ENCODE measurements at regions not wholly inside any gene's neighbourhood (a gene's known extent, or its start where the extent isn't known, plus 50 kb on each side); places are given as distances from the start of the nearest gene placed in this dataset.
"Not testable (repeated sequence)": the region's sequence is repeated elsewhere in the genome, so short reads cannot be mapped to it uniquely, and the experiment has no call there.

DNA sequence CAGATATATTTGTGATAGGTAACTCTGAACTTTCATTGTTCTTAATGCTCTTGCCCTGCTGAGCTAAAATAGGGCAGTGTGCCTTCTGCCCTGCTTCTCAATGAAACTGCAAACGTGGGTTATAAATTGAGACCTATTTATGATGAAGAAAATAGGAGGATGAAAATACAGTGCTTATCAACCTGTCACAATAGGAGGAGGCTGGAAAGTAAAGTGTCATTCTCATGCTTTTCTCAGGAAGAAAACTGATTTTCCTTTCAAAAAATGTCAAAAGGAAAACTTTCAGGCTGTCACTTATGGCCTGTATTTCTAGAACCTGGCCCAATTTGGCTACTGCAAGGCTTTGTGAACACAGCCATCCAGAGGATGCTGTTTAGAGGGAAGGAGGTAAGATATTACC lies 130.3 kb upstream of the TUSC1 start:
- Histone ChIP-seq H3K27me3 (ENCODE audit: control insufficient read depth, insufficient read depth, low read length) (no peaks in the 10 kb centered on the region), H3K9me3 (ENCODE audit: control insufficient read depth, insufficient read depth, low read depth, low read length) (no peaks in the 10 kb centered on the region), H3K36me3 (ENCODE audit: control insufficient read depth, insufficient read depth, low read length) (no peaks in the 10 kb centered on the region), H3K27ac (ENCODE audit: low read length) (no peak overlapping the region), H3K4me3 (ENCODE audit: low read depth in 2 of 2, low read length in 2 of 2) (no peak overlapping the region), H3K4me1 (ENCODE audit: control insufficient read depth, insufficient read depth, low read length) (no peaks in the 10 kb centered on the region)
- no TSS peak for BruUV-seq (replicated peaks)
- ChIA-PET CTCF (no interaction called here), POLR2A (no interaction called here)
- TF ChIP-seq SIN3A (IDR thresholded peaks at IDR 0.05; ENCODE audit: borderline replicate concordance, insufficient read depth, low read depth, low read length) (no peak), POLR2AphosphoS5 (IDR thresholded peaks at IDR 0.05; ENCODE audit: low read depth, low read length) (no peak), TCF7L2 (IDR thresholded peaks at IDR 0.05; ENCODE audit: low read depth, low read length) (no peak)
- TF ChIP-seq, protein P1, sequence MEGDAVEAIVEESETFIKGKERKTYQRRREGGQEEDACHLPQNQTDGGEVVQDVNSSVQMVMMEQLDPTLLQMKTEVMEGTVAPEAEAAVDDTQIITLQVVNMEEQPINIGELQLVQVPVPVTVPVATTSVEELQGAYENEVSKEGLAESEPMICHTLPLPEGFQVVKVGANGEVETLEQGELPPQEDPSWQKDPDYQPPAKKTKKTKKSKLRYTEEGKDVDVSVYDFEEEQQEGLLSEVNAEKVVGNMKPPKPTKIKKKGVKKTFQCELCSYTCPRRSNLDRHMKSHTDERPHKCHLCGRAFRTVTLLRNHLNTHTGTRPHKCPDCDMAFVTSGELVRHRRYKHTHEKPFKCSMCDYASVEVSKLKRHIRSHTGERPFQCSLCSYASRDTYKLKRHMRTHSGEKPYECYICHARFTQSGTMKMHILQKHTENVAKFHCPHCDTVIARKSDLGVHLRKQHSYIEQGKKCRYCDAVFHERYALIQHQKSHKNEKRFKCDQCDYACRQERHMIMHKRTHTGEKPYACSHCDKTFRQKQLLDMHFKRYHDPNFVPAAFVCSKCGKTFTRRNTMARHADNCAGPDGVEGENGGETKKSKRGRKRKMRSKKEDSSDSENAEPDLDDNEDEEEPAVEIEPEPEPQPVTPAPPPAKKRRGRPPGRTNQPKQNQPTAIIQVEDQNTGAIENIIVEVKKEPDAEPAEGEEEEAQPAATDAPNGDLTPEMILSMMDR (IDR thresholded peaks at IDR 0.05), result no peak
- TF ChIP-seq, protein P2, sequence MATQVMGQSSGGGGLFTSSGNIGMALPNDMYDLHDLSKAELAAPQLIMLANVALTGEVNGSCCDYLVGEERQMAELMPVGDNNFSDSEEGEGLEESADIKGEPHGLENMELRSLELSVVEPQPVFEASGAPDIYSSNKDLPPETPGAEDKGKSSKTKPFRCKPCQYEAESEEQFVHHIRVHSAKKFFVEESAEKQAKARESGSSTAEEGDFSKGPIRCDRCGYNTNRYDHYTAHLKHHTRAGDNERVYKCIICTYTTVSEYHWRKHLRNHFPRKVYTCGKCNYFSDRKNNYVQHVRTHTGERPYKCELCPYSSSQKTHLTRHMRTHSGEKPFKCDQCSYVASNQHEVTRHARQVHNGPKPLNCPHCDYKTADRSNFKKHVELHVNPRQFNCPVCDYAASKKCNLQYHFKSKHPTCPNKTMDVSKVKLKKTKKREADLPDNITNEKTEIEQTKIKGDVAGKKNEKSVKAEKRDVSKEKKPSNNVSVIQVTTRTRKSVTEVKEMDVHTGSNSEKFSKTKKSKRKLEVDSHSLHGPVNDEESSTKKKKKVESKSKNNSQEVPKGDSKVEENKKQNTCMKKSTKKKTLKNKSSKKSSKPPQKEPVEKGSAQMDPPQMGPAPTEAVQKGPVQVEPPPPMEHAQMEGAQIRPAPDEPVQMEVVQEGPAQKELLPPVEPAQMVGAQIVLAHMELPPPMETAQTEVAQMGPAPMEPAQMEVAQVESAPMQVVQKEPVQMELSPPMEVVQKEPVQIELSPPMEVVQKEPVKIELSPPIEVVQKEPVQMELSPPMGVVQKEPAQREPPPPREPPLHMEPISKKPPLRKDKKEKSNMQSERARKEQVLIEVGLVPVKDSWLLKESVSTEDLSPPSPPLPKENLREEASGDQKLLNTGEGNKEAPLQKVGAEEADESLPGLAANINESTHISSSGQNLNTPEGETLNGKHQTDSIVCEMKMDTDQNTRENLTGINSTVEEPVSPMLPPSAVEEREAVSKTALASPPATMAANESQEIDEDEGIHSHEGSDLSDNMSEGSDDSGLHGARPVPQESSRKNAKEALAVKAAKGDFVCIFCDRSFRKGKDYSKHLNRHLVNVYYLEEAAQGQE (IDR thresholded peaks at IDR 0.05; ENCODE audit: insufficient read depth in 1 of 2, low read depth in 2 of 2, low read length in 1 of 2), result no peak
- ATAC-seq (no peak), DNase-seq (ENCODE audit: low read depth, low spot score) (no peak)
- intact Hi-C loops (cut with micrococcal nuclease; ENCODE audit: unreplicated experiment) (no loop called here), in situ Hi-C loops (cut with HindIII; ENCODE audit: low pct_unique_long_range_greater_than_20kb, low sequenced_read_pairs) (no loop called here)

DNA sequence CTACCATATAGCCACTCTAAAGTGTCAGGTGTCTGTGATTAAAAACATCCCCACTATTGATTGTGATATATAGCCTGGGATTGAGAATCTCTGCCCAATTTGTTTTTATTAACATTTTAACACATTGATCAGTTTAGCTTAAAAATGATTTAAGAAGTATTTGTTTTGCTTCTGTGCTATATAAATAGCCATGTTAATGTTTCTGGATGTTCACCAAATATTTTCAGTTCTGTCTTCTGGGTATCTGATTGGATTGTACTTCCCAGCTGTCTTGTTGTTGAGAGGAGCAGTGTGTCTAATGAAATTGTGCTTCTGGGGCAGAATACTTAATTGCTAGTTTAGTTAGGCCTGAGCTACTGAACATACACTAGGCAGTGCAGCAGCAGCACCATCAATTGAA lies 126.6 kb upstream of the TUSC1 start:
- CTCF ChIA-PET, result no interaction called here
- no TSS peak for BruUV-seq (replicated peaks)

DNA sequence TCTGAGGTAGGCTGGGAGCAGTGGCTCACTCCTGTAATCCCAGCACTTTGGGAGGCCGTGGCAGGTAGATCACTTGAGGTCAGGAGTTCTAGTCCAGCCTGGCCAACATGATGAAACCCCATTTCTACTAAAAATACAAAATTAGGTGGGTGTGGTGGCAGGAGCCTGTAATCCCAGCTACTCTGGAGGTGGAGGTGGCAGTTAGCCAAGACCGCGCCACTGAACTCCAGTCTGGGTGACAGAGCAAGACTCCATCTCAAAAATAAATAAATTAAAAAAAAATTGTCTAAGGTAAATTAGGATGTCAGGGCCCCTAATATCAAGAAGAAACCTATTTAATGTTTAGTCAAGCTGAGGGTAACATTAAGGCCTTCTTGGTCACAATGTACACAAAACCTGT lies 123.7 kb upstream of the TUSC1 start:
- H3K27me3 ChIP-seq (ENCODE audit: control insufficient read depth, insufficient read depth, low read length); ATAC-seq; H3K36me3 ChIP-seq (ENCODE audit: control insufficient read depth, insufficient read depth, low read length); BruUV-seq (replicated peaks); intact Hi-C loops (cut with micrococcal nuclease; ENCODE audit: unreplicated experiment); H3K4me1 ChIP-seq (ENCODE audit: control insufficient read depth, insufficient read depth, low read length); H3K27ac ChIP-seq (ENCODE audit: low read length); in situ Hi-C loops (cut with HindIII; ENCODE audit: low pct_unique_long_range_greater_than_20kb, low sequenced_read_pairs); CTCF ChIA-PET; H3K4me3 ChIP-seq (ENCODE audit: low read depth in 2 of 2, low read length in 2 of 2); H3K9me3 ChIP-seq (ENCODE audit: control insufficient read depth, insufficient read depth, low read depth, low read length); POLR2A ChIA-PET; DNase-seq (ENCODE audit: low read depth, low spot score): not testable (repeated sequence)

More for the DNA sequence above, 126.6 kb upstream of the TUSC1 start:
- no peaks in the 10 kb centered on the region for H3K36me3 ChIP-seq (ENCODE audit: control insufficient read depth, insufficient read depth, low read length)
- no peak for TF ChIP-seq TCF7L2 (IDR thresholded peaks at IDR 0.05; ENCODE audit: low read depth, low read length)
- TF ChIP-seq, protein P1 (IDR thresholded peaks at IDR 0.05), result no peak
- no peak for TF ChIP-seq SIN3A (IDR thresholded peaks at IDR 0.05; ENCODE audit: borderline replicate concordance, insufficient read depth, low read depth, low read length)
- no peak for TF ChIP-seq POLR2AphosphoS5 (IDR thresholded peaks at IDR 0.05; ENCODE audit: low read depth, low read length)
- TF ChIP-seq, protein P2 (IDR thresholded peaks at IDR 0.05; ENCODE audit: insufficient read depth in 1 of 2, low read depth in 2 of 2, low read length in 1 of 2), result no peak
- POLR2A ChIA-PET, result no interaction called here
- DNase-seq (ENCODE audit: low read depth, low spot score) (no peak), ATAC-seq (no peak)
- in situ Hi-C loops (cut with HindIII; ENCODE audit: low pct_unique_long_range_greater_than_20kb, low sequenced_read_pairs) (no loop called here), intact Hi-C loops (cut with micrococcal nuclease; ENCODE audit: unreplicated experiment) (no loop called here)
- H3K27me3 ChIP-seq (ENCODE audit: control insufficient read depth, insufficient read depth, low read length), result no peaks in the 10 kb centered on the region
- no peak overlapping the region for H3K27ac ChIP-seq (ENCODE audit: low read length)
- no peaks in the 10 kb centered on the region for H3K9me3 ChIP-seq (ENCODE audit: control insufficient read depth, insufficient read depth, low read depth, low read length)
- no peak overlapping the region for H3K4me3 ChIP-seq (ENCODE audit: low read depth in 2 of 2, low read length in 2 of 2)
- no peaks in the 10 kb centered on the region for H3K4me1 ChIP-seq (ENCODE audit: control insufficient read depth, insufficient read depth, low read length)
